ENCODE measurements at regions not wholly inside any gene's neighbourhood (a gene's known extent, or its start where the extent isn't known, plus 50 kb on each side); places are given as distances from the start of the nearest gene placed in this dataset.
"Not testable (repeated sequence)": the region's sequence is repeated elsewhere in the genome, so short reads cannot be mapped to it uniquely, and the experiment has no call there.

- no peak for DNase-seq (ENCODE audit: low spot score)
- no peak for TF ChIP-seq CTCF (IDR thresholded peaks at IDR 0.05; ENCODE audit: extremely low read depth, missing control alignments)
These were observed 414.6 kb downstream of the TDRD3 start for GRCh38 chr13:60811581-60811980.

DNA sequence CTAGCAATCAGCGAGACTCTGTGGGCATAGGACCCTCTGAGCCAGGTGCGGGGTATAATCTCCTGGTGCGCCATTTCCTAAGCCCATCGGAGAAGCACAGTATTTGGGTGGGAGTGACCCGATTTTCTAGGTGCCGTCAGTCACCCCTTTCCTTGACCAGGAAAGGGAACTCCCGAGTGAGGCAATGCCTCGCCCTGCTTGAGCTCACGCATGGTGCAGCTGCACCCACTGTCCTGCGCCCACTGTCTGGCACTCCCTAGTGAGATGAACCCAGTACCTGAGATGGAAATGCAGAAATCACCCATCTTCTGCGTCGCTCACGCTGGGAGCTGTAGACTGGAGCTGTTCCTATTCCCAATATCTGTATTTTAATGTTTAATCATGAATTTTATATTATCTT, 408.6 kb downstream of the TDRD3 start:
- not testable (repeated sequence) for DNase-seq (ENCODE audit: low spot score)

GRCh38 chr13:60798503-60798902, 401.5 kb downstream of the TDRD3 start:
- TF ChIP-seq CTCF (IDR thresholded peaks at IDR 0.05; ENCODE audit: extremely low read depth, missing control alignments), result no peak
- DNase-seq (ENCODE audit: low spot score), result no peak

GRCh38 chr13:60797112-60797511, 400.1 kb downstream of the TDRD3 start:
- TF ChIP-seq CTCF (IDR thresholded peaks at IDR 0.05; ENCODE audit: extremely low read depth, missing control alignments), result no peak
- no peak for DNase-seq (ENCODE audit: low spot score)

- DNase-seq (ENCODE audit: low spot score), result no peak
- no peak for TF ChIP-seq CTCF (IDR thresholded peaks at IDR 0.05; ENCODE audit: extremely low read depth, missing control alignments)
These were observed 397.7 kb downstream of the TDRD3 start for GRCh38 chr13:60794751-60795150.

- DNase-seq (ENCODE audit: low spot score), result no peak
- no peak for TF ChIP-seq CTCF (IDR thresholded peaks at IDR 0.05; ENCODE audit: extremely low read depth, missing control alignments)
These were observed 393.6 kb downstream of the TDRD3 start for GRCh38 chr13:60790620-60791019.

- no peak for DNase-seq (ENCODE audit: low spot score)
- TF ChIP-seq CTCF (IDR thresholded peaks at IDR 0.05; ENCODE audit: extremely low read depth, missing control alignments), result no peak
These were observed 391.3 kb downstream of the TDRD3 start for GRCh38 chr13:60788156-60788829.

GRCh38 chr13:60787083-60787482, 390.1 kb downstream of the TDRD3 start:
- no peak for TF ChIP-seq CTCF (IDR thresholded peaks at IDR 0.05; ENCODE audit: extremely low read depth, missing control alignments)
- no peak for DNase-seq (ENCODE audit: low spot score)
